H9 (cell line): ENCODE measurements at regions not wholly inside any gene's neighbourhood (a gene's known extent, or its start where the extent isn't known, plus 50 kb on each side); places are given as distances from the start of the nearest gene placed in this dataset.

ENCODE experiments used
- DNase-seq: peaks from one replicate; pipeline ENCODE4 v3.0.0-alpha.2; 2017
- H2AFZ ChIP-seq: one replicate; pipeline ENCODE4 v1.6.1; 2013; ENCODE audit warnings: mild to moderate bottlenecking, low read length, control low read depth, moderate library complexity
- H2AK5ac ChIP-seq: 2 replicates; pipeline ENCODE4 v1.6.1; 2013; ENCODE audit warnings: low read length, control low read depth, mixed read lengths; ENCODE audit not compliant: insufficient read length
- H2BK120ac ChIP-seq: one replicate; pipeline ENCODE4 v1.6.1; 2013; ENCODE audit warnings: low read depth, mild to moderate bottlenecking, low read length, control low read depth, inconsistent platforms; ENCODE audit not compliant: poor library complexity, severe bottlenecking
- H2BK12ac ChIP-seq: 2 replicates; pipeline ENCODE4 v1.6.1; 2013; ENCODE audit warnings: low read length, control low read depth, mixed read lengths, low read depth; ENCODE audit not compliant: insufficient read length
- H2BK15ac ChIP-seq: 2 replicates; pipeline ENCODE4 v1.6.1; 2013; ENCODE audit warnings: low read depth, low read length, control low read depth
- H2BK20ac ChIP-seq: one replicate; pipeline ENCODE4 v1.6.1; 2013; ENCODE audit warnings: low read depth, mild to moderate bottlenecking, low read length, control low read depth, inconsistent platforms; ENCODE audit not compliant: poor library complexity, severe bottlenecking
- H2BK5ac ChIP-seq: 2 replicates; pipeline ENCODE4 v1.6.1; 2013; ENCODE audit warnings: low read length, control low read depth, mixed read lengths; ENCODE audit not compliant: insufficient read length
- H3K14ac ChIP-seq: 2 replicates; pipeline ENCODE4 v1.6.1; 2013; ENCODE audit warnings: low read length, control low read depth; ENCODE audit not compliant: insufficient read depth
- H3K18ac ChIP-seq: 2 replicates; pipeline ENCODE4 v1.6.1; 2013; ENCODE audit warnings: low read depth, mild to moderate bottlenecking, mixed read lengths, low read length, control low read depth; ENCODE audit not compliant: insufficient read length
- H3K23ac ChIP-seq: 2 replicates; pipeline ENCODE4 v1.6.1; 2013; ENCODE audit warnings: low read length, control low read depth, mixed read lengths, low read depth; ENCODE audit not compliant: insufficient read length
- H3K23me2 ChIP-seq: 2 replicates; pipeline ENCODE4 v1.6.1; 2013; ENCODE audit warnings: low read depth, mild to moderate bottlenecking, mixed read lengths, low read length, control low read depth; ENCODE audit not compliant: insufficient read length, poor library complexity, severe bottlenecking
- H3K27ac ChIP-seq: 2 replicates; pipeline ENCODE4 v1.5.1; 2013; ENCODE audit warnings: low read length, control low read depth, mixed read lengths, low read depth; ENCODE audit not compliant: insufficient read length
- H3K27me3 ChIP-seq: 2 replicates; pipeline ENCODE4 v1.6.1; 2013; ENCODE audit warnings: low read length, control low read depth, inconsistent platforms; ENCODE audit not compliant: insufficient read depth
- H3K4ac ChIP-seq: 2 replicates; pipeline ENCODE4 v1.6.1; 2013; ENCODE audit warnings: low read depth, mild to moderate bottlenecking, control low read depth, inconsistent platforms, low read length, moderate library complexity
- H3K4me1 ChIP-seq: 2 replicates; pipeline ENCODE4 v1.6.1; 2013; ENCODE audit warnings: low read length, control low read depth, inconsistent platforms; ENCODE audit not compliant: insufficient read depth
- H3K4me2 ChIP-seq: 2 replicates; pipeline ENCODE4 v1.6.1; 2013; ENCODE audit warnings: low read length, control low read depth, mixed read lengths; ENCODE audit not compliant: insufficient read length, insufficient read depth
- H3K56ac ChIP-seq: 2 replicates; pipeline ENCODE4 v1.6.1; 2013; ENCODE audit warnings: low read depth, mild to moderate bottlenecking, mixed read lengths, low read length, control low read depth; ENCODE audit not compliant: insufficient read length
- H3K79me1 ChIP-seq: 2 replicates; pipeline ENCODE4 v1.6.1; 2013; ENCODE audit warnings: low read depth, mild to moderate bottlenecking, moderate library complexity, low read length, control low read depth, inconsistent platforms; ENCODE audit not compliant: insufficient read depth, poor library complexity, severe bottlenecking
- H3K79me2 ChIP-seq: 2 replicates; pipeline ENCODE4 v1.6.1; 2013; ENCODE audit warnings: low read length, control low read depth, inconsistent platforms; ENCODE audit not compliant: insufficient read depth
- H3K9ac ChIP-seq: 2 replicates; pipeline ENCODE4 v1.6.1; 2013; ENCODE audit warnings: low read length, control low read depth, mixed read lengths; ENCODE audit not compliant: insufficient read length; ENCODE audit errors: extremely low read depth
- H3K9me3 ChIP-seq: one replicate; pipeline ENCODE4 v1.6.1; 2013; ENCODE audit warnings: low read depth, low read length, inconsistent platforms; ENCODE audit not compliant: control insufficient read depth
- H3T11ph ChIP-seq: one replicate; pipeline ENCODE4 v1.6.1; 2013; ENCODE audit warnings: mild to moderate bottlenecking, low read length, control low read depth, inconsistent platforms
- H4K20me1 ChIP-seq: one replicate; pipeline ENCODE4 v1.6.1; 2013; ENCODE audit not compliant: control insufficient read depth, insufficient read length, insufficient read depth
- H4K5ac ChIP-seq: 2 replicates; pipeline ENCODE4 v1.6.1; 2013; ENCODE audit warnings: low read depth, mild to moderate bottlenecking, mixed read lengths, low read length, control low read depth; ENCODE audit not compliant: insufficient read length
- H4K8ac ChIP-seq: replicated peaks from 2 replicates; pipeline ENCODE4 v1.6.1; 2013; ENCODE audit warnings: low read length, control low read depth, mixed read lengths, low read depth; ENCODE audit not compliant: insufficient read length
- H4K91ac ChIP-seq: 2 replicates; pipeline ENCODE4 v1.6.1; 2013; ENCODE audit warnings: low read depth, mild to moderate bottlenecking, moderate library complexity, mixed read lengths, low read length, control low read depth; ENCODE audit not compliant: insufficient read length
- H3K27ac Mint-ChIP-seq, 3 experiments: 2 replicates in 2 of 3; 3 replicates in 1 of 3; pipeline ENCODE4 v1.8.0; 2020 to 2021; ENCODE audit warnings: mixed read lengths in 3 of 3, mild to moderate bottlenecking in 1 of 3, moderate library complexity in 1 of 3
- H3K27me3 Mint-ChIP-seq: 2 replicates; pipeline ENCODE4 v1.8.0; 2021; ENCODE audit warnings: low read depth, mild to moderate bottlenecking, moderate library complexity, mixed read lengths
- H3K36me3 Mint-ChIP-seq, 3 experiments: 2 replicates in 2 of 3; 3 replicates in 1 of 3; pipeline ENCODE4 v1.8.0; 2020 to 2021; ENCODE audit warnings: low read depth in 3 of 3, mixed read lengths in 3 of 3; ENCODE audit not compliant: insufficient read depth in 1 of 3
- H3K4me1 Mint-ChIP-seq, 2 experiments: 2 replicates each; pipeline ENCODE4 v1.8.0; 2020; ENCODE audit warnings: mixed read lengths in 2 of 2
- H3K4me3 Mint-ChIP-seq, 2 experiments: 2 replicates in 1 of 2; 3 replicates in 1 of 2; pipeline ENCODE4 v1.8.0; 2020 to 2021; ENCODE audit warnings: mild to moderate bottlenecking in 2 of 2, mixed read lengths in 2 of 2, moderate library complexity in 1 of 2
- H3K9me3 Mint-ChIP-seq, 2 experiments: 2 replicates in 1 of 2; 3 replicates in 1 of 2; pipeline ENCODE4 v1.8.0; 2020; ENCODE audit warnings: mild to moderate bottlenecking in 2 of 2, mixed read lengths in 2 of 2, moderate library complexity in 1 of 2
- WGBS: extraction: QIAGEN DNeasy Blood & Tissue Kit; methylation state at CpG from one replicate; pipeline ENCODE4 v1.1.7; 2013; ENCODE audit warnings: missing lambda C conversion rate, low lambda C conversion rate, mixed read lengths; ENCODE audit not compliant: insufficient read length; ENCODE audit errors: extremely low coverage; 5-methylcytosine and 5-hydroxymethylcytosine counted together
- TF ChIP-seq, protein P1 (sequence below): fragments of 200-600 bp; sonication (generic); conservative IDR thresholded peaks from 3 replicates; pipeline ENCODE4 v1.8.0; 2021; ENCODE audit warnings: antibody characterized with exemption, mild to moderate bottlenecking

DNA sequence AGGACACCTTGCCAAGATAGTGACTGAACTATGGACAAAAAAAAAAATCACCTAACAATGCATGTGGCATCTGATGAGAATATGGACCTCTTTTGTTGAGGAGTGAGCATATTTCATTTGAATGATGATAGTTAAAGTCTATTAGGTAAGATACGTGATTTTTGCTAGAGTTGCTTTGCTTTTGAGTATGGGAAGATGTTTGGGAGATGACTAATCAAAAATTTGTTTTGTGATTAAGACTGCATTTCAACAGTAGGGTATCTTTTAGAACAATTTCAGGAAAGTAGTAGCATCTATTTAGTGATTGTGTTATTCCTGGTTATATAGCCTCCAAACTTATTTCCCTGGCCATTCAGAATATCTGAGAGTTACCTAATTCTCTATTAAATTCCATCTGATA lies 878.6 kb upstream of the CITED2 start:
- H3K56ac ChIP-seq, result no peak overlapping the region
- no peak overlapping the region for H2AFZ ChIP-seq
- peaks cover 0 to 4% (median 0%) of the 10 kb centered on the region in 3 experiments; a peak in 1 of 7 replicates for H3K36me3 Mint-ChIP-seq
- no peak overlapping the region for H3K4me3 Mint-ChIP-seq
- H3K9me3 Mint-ChIP-seq, result peaks cover 0 to 4% of the 10 kb centered on the region in 2 experiments; a peak in 3 of 5 replicates
- no peaks in the 10 kb centered on the region for H4K20me1 ChIP-seq
- H3K27ac ChIP-seq, result no peak overlapping the region
- H3K79me2 ChIP-seq, result no peaks in the 10 kb centered on the region
- no peaks in the 10 kb centered on the region for H3K9me3 ChIP-seq
- TF ChIP-seq, protein P1, sequence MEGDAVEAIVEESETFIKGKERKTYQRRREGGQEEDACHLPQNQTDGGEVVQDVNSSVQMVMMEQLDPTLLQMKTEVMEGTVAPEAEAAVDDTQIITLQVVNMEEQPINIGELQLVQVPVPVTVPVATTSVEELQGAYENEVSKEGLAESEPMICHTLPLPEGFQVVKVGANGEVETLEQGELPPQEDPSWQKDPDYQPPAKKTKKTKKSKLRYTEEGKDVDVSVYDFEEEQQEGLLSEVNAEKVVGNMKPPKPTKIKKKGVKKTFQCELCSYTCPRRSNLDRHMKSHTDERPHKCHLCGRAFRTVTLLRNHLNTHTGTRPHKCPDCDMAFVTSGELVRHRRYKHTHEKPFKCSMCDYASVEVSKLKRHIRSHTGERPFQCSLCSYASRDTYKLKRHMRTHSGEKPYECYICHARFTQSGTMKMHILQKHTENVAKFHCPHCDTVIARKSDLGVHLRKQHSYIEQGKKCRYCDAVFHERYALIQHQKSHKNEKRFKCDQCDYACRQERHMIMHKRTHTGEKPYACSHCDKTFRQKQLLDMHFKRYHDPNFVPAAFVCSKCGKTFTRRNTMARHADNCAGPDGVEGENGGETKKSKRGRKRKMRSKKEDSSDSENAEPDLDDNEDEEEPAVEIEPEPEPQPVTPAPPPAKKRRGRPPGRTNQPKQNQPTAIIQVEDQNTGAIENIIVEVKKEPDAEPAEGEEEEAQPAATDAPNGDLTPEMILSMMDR, result no peak
- peaks cover 18 to 20% of the 10 kb centered on the region in 2 experiments for H3K4me1 Mint-ChIP-seq
- H3K27me3 Mint-ChIP-seq, result no peaks in the 10 kb centered on the region
- H2BK12ac ChIP-seq, result no peak overlapping the region
- no peak overlapping the region for H4K5ac ChIP-seq
- no peaks in the 10 kb centered on the region for H3K27me3 ChIP-seq
- H3K4me1 ChIP-seq, result no peaks in the 10 kb centered on the region
- no CpG with 5 or more reads among the region's 1 CpG for WGBS
- H3K14ac ChIP-seq, result no peak overlapping the region
- H4K91ac ChIP-seq, result no peak overlapping the region
- no peaks in the 10 kb centered on the region for H3K23me2 ChIP-seq
- H3K4me2 ChIP-seq, result no peak overlapping the region
- no peak overlapping the region for H3K4ac ChIP-seq
- no peak overlapping the region for H4K8ac ChIP-seq
- no peak overlapping the region for H3K18ac ChIP-seq
- H3K23ac ChIP-seq, result no peak overlapping the region
- H3K27ac Mint-ChIP-seq, result no peak overlapping the region
- H3K79me1 ChIP-seq, result no peaks in the 10 kb centered on the region
- no peak overlapping the region for H2BK20ac ChIP-seq
- no peak overlapping the region for H2BK5ac ChIP-seq
- no peak for DNase-seq
- H3T11ph ChIP-seq, result no peak overlapping the region
- H3K9ac ChIP-seq, result no peak overlapping the region
- no peak overlapping the region for H2BK15ac ChIP-seq
- H2BK120ac ChIP-seq, result no peak overlapping the region
- H2AK5ac ChIP-seq, result no peak overlapping the region
